Right ventricle myocardium superior (tissue), 1 donor: ENCODE measurements at regions not wholly inside any gene's neighbourhood (a gene's known extent, or its start where the extent isn't known, plus 50 kb on each side); places are given as distances from the start of the nearest gene placed in this dataset.

Experiments
- ATAC-seq: fragments of 200-7000 bp; cut with Tn5 transposase; one replicate; pipeline ENCODE4 v1.9.1; 2020; ENCODE audit warnings: mild to moderate bottlenecking; ENCODE audit not compliant: poor library complexity
- DNase-seq: peaks from one replicate; pipeline ENCODE4 v3.0.0-alpha.2; 2020
- intact Hi-C: fragments of 100-400 bp; cut with DNase I; formaldehyde crosslinking; loops from one replicate; pipeline ENCODE4 v1.11.2; 2022
- donor health status: DM: no; HTN: yes; CAD: no; lungs with severe emphysema.

DNA sequence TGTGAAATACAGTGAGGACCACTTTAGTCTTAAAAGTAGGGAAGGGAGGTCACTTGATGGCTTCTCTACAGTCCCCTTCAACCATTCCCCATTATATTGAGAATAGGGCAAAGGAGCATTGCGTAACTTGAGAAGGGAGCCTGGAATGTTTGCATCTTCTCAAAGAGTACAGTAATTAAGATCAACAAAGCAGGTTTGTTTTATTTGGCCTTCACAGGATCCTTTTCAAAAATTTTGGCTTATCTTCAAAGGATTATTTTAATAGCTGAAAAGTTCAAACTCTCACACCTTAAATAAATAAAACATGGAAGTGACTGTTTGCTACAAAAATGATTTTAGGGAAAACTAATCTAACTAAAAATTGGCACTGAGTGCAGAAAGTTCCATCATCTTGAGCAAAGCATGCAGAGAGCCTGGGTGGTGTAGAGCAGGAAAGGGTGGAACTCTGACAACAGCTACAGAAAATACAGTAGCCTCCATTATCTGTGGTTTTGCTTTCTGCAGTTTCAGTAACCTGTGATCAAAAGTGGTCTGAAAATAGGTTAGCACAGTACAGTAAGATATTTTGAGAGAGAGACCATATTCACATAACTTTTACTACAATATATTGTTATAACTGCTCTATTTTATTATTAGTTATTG is 214.0 kb downstream of the MDFIC start:
- intact Hi-C loops: no loop called here
- no peak for ATAC-seq

DNA sequence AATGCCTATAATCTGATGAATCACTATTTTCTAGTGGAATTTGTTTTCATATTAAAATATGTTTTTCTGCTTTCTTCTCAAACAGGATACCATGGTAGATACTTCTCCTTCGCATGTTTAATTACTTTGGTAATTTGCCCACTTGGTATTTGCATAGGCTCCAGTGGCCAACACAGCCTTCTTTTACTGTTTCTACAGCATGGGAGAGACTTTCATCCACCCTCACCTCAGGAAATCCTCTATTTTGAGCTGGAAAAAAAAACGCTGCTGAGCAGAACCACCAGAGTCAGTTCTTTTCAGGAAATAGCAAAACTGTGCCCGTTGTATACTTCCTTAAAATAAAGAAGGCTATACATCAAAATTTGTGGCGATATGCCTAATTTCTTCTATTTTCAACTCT is 213.3 kb downstream of the MDFIC start:
- no peak for DNase-seq
- intact Hi-C loops: no loop called here
- no peak for ATAC-seq

More for the DNA sequence above, 214.0 kb downstream of the MDFIC start:
- DNase-seq: no peak

DNA sequence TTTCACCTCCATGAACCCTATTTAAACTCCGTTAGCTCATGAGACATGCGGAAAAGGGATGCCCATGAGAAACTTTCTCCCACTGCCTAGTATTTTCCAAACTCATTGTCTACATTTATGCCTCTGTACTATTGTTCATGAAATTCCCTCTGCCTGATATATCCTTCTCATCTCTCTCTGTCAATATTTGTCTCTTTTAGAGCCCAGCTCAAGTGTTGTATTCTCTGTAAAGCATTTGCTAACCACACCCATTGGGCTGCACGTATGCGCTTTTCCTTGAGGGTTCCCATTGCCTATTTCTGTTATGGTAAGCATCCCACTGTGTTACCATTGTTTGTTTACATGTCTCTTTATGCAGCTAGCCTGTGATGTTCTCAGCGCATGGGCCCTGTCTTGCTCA is 211.4 kb downstream of the MDFIC start:
- no peak for ATAC-seq
- no peak for DNase-seq
- intact Hi-C loops: no loop called here

DNA sequence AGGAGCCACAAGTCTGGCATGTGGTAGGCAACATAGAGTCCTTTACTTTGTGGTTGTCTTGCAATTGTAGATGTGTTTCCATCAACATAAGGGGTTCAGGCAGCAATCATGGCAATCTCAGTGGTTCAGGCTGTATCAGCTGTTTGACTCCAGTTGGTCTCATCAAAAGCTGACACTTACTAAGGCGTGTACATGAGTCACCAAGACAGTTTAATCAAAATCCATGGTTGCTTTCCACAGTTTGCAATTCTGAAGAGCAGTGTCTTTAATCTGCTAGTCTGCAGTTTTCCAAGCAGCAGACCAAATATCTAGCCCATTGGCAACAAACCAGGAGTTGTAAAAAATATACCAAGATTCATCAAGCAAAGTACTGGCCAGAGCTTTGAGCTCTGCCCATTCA is 210.2 kb downstream of the MDFIC start:
- intact Hi-C loops: no loop called here
- no peak for DNase-seq
- no peak for ATAC-seq

DNA sequence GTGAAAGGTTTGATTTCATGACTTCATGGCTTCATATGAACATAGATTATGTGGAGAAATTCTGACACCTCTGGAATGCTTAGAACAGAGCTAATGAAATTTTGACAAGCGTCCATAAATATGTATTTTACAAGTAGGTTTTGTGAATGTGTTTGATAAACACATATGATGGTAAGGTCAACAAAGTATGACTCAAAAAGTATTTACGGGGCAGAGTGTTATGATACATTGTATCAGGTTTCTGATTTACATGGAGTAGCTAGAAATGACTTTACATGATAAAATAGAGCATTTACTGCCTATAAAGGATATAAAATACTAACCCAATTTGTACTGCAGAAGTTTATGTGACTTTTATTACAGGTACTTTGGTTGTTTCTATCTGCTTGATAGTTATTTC is 206.3 kb downstream of the MDFIC start:
- ATAC-seq: no peak
- intact Hi-C loops: no loop called here
- DNase-seq: no peak

DNA sequence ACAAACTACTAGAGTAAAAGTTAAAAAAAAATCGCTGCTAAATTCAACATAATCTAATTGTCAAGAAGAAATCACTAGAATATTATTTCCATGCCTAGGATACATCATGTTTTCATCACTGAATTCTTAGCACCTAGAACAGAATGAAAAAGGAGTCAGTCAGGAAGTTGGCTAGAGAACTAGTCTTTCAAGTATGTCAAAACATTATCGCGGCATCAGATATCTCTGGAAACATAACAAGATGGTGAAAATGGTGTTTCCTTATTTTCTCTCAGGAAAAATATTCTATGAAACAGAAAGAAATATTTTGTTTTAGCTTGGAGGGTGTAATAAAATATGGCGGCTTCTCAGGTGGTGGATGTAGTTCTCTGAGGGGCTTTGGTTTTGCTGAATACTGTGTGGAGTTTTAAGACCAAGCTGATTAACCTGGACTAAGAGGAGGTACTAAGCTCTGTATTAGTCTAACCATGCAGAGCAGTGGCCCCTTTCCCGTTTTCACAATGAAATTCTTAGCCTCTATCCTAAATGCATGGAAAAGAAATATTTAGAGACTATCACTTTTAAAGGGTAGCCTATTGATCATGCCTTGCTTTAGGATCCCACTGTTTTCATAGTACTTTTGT is 205.6 kb downstream of the MDFIC start:
- intact Hi-C loops: no loop called here
- ATAC-seq (no peak), DNase-seq (no peak)

DNA sequence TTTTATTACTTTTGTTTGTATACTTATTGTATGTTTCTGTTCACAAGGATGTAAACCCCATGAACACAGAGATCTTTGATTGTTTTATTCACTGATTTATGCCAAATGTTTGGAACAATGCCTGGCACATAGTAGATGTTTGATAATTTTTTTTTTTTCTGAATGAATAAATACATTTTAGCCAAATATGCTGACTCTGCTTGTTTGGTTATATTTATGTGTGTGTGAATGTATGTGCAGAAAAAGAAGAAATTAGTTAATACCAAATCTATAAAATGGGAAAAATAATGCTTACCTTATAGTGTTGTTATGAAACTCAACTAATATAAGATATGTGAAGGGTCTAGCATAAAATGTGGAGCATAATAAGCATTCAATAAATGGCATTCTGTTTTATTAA is 203.9 kb downstream of the MDFIC start:
- intact Hi-C loops: no loop called here

DNA sequence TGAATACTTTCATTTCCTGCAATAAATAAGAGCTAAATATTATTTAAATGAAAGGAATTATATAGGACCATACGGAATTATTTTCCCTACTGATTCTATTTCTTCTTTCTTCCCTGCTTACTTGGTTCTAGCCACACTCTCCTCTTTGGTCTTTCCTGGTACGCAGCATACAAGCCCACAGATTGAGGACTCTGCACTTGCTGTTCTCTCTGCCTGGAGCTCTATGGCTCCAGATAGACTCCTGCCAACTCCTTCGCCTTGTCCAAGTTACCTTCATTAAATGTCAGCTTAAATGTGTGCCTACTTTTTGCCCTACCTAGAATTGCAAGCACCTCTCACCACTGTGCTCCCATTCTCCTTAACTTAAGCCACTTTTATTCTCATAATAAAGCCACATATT is 203.4 kb downstream of the MDFIC start:
- ATAC-seq (peak; percentile 67), DNase-seq (no peak)
- intact Hi-C loops: no loop called here

More for the DNA sequence above, 203.9 kb downstream of the MDFIC start:
- no peak for ATAC-seq
- DNase-seq: no peak

DNA sequence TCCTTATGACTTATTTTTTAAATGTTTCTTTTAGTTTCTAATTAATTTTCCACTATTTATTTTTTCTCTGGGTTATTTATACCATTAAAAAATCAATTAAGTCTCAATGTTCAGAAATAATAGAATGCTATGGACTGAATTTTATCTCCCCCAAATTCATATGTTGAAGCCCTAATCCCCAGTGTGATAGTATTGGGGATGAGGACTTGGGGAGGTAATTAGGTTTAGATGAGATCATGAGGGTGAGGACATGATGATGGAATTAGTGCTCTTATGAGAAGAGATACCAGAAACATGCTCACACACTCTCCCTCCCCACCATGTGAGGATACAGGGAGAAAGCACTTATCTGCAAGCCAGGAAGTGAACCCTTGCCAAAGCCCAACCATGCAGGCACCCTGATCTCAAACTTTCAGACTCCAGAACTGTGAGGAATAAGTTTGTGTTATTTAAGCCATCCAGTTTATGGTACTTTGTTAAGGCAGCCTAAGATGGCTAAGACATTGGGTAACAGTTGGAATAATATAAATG is 202.6 kb downstream of the MDFIC start:
- no peak for DNase-seq

DNA sequence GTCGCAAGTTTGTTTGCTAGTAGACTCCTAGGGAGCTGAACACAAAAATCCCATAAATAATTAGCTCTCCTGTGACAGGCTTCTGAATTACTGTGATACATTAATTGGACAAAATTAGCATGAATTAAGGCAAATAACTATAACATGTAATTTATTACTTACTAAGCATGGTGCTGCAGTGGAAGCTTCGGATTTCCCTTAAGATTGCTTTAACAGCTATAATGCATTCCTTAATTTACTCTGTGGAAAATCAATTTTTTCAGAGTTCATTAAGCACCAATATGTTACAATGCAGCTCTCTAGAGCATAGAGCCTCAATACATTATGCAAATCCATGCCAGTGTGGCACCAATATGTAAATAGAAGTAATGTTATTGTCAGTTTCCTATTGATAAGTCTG is 201.5 kb downstream of the MDFIC start:
- intact Hi-C loops: no loop called here
- ATAC-seq (no peak), DNase-seq (no peak)

More for the DNA sequence above, 202.6 kb downstream of the MDFIC start:
- peak; percentile 71 for ATAC-seq
- intact Hi-C loops: no loop called here

DNA sequence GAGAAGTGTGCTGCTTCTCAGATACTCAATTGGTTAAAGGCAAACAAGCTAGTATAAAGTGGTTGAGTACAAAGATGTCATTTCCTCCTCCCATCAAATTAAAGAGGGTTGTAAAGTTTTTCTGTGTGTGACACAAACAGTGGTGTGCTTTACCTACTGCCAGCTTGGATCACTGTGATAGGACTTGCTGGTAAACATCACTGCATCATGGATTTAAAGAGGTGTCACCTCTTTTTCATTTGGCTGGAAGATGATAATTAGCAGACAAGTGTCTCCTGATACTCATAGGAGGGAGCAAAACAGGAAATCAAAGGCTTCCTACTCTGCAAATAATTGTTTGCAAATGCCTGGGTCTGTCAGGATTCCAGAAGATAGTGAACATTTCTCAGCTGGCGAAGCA is 200.5 kb downstream of the MDFIC start:
- ATAC-seq (no peak), DNase-seq (no peak)
- intact Hi-C loops: no loop called here

DNA sequence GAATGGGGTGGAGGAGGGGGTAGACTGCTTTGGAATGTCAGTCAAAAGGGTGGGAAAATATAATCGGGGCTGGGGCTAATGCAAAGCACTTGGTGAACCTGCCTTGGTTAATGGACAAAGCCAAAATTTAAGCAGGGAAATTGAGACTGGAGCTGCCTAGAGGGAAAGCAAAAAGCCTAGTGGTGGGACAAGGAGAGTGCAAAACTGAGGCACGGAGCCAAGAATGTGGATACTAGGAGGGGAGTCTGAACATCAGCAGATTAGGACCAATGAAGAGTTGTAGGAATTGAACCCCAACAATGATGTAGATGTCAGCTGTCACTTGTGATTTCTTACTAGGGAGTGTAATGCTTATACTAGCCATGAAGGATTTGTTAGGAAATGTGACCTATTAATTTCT is 195.9 kb downstream of the MDFIC start:
- no peak for ATAC-seq
- intact Hi-C loops: no loop called here
- no peak for DNase-seq

DNA sequence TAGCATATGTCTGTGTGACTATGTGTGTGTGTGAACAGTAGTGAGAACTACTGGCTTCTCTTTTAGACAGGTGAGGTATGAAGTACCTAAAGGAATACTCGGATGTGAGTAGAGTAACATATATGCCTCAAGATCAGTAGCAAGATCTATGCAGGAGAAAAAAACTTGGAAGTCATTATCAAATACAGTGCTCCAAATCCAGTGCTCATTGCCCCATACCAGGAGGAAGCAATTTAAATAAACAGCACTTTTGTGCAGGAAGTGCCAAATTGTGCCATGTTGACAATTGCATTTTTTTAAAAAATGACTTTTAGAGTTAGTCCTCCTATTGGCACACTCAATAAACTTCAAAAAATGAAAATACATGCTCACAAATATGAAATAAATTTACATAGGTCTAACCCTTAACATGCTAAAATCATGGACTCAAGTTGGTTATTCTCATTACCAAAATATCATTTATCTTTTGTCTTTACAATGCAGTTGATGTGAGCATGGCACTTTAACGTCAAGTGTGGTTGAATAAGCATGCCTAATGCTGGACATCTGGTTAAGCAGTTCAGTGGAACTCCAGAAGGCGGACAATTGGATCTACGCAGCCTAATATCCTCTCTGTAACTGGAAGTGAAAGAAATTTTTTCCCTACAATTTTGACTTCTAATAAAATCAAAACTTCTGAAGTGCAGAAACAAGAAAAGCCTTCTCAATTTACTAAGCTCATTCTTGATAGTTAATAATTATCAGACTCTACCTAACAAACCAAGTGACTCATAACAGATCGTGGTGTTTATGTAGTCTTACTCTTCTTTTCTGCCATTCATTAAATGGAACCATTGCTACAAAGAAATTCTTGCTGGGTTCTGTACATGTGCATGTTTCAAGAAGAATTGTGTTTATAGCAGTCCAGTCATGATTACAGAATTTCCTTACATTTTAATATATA is 195.2 kb downstream of the MDFIC start:
- DNase-seq (no peak), ATAC-seq (no peak)
- intact Hi-C loops: no loop called here

DNA sequence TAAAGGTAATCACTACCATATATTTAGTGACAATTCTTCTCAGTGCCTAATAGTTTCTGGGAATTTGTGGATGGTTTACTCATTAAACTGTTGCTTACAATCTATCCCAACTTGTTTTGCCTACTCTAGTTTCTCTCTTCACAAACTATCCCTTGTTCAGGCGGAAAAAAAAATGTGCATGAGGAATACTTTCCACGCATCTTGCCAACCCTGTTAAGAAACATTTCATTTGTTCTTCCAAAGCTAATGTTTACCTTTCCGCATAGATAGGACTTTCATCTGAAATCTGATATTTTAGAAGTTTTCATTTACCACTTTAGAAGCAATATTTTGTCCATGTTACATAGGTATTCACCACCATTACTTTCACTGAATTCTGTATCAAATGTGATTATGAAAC is 191.9 kb downstream of the MDFIC start:
- DNase-seq (no peak), ATAC-seq (no peak)
- intact Hi-C loops: no loop called here

DNA sequence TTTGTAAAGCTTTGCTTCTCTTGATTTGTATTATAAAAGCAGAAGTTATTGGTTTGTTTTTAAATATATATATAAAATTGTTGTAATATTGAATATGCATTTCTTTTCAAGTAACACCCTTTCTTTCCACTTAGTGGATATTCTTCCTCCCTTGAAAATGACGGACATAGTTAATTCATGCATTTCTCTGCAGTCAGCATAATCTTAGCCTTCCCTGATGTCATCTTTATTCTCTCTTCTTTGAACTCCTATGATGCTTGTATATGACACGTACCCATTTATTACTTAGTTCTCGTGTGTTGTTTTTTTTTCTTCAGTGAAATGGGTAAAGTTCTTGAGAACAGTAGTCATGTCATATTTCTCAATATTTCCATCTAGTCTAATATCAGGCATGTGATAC is 191.2 kb downstream of the MDFIC start:
- intact Hi-C loops: no loop called here
- ATAC-seq: no peak
- no peak for DNase-seq

DNA sequence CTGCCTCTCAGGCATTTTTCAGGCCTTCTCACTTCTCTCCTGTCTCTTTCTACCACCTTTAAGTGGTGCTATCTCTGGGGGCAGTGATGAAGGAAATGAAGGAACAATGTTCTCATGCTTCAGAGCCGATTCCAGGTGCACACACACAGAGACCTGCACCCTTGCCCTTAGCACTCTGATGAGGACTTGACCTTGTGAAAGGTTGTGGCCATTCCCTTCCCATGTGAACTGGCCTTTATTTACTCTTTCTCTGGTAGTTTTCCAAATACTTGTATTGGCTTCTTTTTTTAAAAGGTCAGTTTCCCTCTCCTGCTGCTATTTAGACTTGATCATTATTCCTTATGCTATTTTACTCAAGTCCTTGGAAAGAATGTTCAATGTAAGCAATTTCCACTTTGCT is 188.6 kb downstream of the MDFIC start:
- ATAC-seq: no peak
- intact Hi-C loops: no loop called here
- no peak for DNase-seq

DNA sequence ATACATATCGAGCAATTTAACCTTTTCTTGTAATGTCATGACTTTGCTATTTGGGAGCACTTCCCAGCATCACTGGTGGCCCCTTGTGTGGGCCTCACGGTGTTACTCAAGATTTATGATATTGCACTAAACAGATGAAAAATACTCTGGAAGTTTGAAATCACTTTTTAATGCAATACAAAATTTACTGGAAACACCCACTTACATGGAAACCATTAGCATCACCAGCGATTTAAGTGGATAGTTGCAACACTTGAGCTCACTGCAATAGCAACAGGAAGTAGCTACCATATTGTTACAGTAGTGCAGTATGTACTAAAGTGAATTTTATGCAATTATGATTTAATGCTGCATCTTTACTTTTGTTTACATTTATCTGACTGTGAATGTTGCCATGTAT is 184.4 kb downstream of the MDFIC start:
- intact Hi-C loops: no loop called here
- ATAC-seq: no peak
- DNase-seq: no peak

DNA sequence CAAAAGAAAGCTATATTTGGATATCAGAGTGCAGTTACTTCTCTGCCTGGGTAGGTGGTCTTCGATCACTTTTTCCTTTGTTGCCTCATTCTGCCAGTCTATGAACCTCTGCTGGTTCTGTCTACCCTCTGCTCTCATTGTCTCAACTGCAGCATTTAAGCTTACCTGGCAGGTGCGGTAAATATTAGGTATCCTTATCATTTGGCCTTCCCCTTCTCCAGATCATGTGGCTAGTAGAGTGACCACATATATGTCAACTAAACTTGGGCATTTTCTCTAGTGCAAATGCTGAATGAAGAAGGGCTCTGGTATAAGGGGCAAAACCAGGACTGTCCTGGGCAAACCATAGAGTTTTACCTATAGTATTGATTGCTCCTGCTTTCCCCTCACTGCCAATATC is 180.8 kb downstream of the MDFIC start:
- intact Hi-C loops: no loop called here
- no peak for ATAC-seq
- no peak for DNase-seq

DNA sequence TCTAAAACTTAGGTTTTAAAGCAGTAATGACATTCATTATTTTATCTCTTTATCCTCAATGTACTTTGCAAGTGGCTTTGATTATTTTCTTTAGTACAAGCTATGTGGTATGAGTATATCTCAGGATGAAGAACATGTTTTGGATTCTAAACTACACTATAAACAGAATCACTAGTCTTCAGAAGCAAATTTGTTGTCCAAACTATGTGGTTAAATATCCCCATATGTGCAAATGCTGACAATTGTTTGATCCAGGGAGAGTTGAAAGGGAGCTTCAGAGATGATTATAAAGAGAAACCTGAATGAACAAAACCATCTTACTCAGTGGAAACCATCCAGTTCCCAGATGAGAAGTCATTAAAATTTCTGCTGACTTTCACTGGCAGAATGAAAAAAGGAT is 179.3 kb downstream of the MDFIC start:
- no peak for DNase-seq
- intact Hi-C loops: no loop called here
- no peak for ATAC-seq

DNA sequence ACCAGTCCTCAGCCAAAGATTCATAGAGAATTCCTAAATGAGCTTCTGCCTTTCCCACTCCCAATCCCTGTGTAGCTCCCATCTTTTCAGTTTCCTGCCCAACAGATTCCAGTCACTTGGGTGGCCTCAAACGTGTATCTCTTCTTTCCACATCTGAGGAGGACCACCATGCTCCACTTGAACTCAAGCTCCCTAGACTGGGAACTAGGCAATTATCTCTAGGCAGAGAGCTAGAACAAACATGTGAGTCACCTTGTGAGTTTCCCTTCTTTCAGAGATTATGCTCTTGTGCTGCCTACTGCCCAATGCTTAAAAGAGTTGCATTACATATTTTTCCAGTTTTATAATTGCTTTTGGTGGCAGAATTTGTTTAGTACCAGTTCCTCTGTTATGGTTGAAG is 178.0 kb downstream of the MDFIC start:
- intact Hi-C loops: no loop called here
- DNase-seq (no peak), ATAC-seq (no peak)
